Left hindlimb (tissue), 1 donor: ENCODE measurements at regions not wholly inside any gene's neighbourhood (a gene's known extent, or its start where the extent isn't known, plus 50 kb on each side); places are given as distances from the start of the nearest gene placed in this dataset.

Experiments
- DNase-seq: peaks from one replicate; pipeline ENCODE4 v3.0.0-alpha.2; 2018

DNA sequence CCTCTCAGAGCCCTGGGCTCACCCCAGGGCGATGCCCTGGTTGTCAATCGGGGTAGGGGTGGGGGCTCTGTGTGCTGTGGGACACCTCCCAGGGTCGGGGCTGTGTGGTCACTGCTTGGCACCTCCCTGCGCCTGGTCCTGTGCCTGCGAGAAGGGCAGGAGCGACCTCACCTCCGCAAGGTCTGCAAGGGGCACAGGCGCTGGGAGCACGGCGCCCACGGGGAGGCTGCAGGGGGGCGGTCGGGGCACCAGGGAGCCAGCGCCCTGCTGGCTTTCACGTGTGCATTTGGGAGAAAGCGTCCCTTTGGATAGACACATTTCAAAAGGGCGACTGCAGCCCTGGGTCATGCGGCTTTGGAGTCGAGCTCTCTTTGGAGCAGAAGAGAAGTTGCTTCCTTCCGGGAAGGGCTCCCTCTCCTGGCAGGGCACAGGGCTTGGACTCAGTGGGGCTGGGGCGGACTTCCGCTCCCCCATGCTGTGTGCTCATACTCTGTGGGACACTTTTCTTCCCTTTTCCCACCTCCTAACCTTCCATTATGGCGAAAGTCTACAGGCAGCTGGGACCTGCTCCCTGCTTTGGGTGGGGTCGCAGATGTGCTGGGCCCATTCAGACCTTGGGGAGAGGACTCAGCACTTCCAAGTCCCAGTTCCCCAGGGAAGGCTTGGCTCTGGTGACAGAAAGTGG is 52.9 kb upstream of the SLC28A3 start:
- no peak for DNase-seq

- no peak for DNase-seq
Observed at GRCh38 chr9:84394036-84394435, 53.5 kb upstream of the SLC28A3 start.

- peak; percentile 72 for DNase-seq
Observed at GRCh38 chr9:84397151-84397728, 56.7 kb upstream of the SLC28A3 start.

GRCh38 chr9:84397822-84398221 is 57.3 kb upstream of the SLC28A3 start:
- DNase-seq = no peak

GRCh38 chr9:84402517-84402916 is 62.0 kb upstream of the SLC28A3 start:
- DNase-seq = no peak

GRCh38 chr9:84403288-84403687 is 62.7 kb upstream of the SLC28A3 start:
- DNase-seq = no peak

DNA sequence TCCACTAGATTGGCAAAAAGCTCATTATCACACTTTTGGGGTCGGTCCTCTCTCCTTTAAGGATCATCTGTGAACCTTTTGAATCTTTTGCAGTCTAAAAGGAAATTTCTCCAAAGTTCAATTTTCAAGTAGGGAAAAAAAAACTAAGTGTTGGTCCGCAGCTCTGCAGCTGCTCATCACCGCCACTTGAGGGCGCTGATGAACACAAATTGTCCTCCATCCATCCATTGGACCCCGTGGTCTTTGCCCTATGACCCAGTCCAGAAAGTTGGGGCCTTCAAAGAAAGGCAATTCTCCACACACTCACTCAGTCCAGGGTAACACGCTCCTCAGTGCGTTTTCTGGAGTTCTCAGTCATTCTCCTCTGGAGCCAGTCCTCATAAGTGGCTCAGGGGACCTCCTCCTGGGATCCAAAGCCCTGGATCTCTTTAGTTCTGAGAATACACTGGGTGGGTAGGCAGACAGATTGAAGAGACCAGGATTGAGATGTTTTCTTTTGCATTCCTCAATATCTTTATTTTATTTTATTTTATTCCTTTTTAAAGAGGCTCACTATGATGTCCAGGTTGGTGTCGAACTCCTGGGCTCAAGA is 63.6 kb upstream of the SLC28A3 start:
- no peak for DNase-seq

DNA sequence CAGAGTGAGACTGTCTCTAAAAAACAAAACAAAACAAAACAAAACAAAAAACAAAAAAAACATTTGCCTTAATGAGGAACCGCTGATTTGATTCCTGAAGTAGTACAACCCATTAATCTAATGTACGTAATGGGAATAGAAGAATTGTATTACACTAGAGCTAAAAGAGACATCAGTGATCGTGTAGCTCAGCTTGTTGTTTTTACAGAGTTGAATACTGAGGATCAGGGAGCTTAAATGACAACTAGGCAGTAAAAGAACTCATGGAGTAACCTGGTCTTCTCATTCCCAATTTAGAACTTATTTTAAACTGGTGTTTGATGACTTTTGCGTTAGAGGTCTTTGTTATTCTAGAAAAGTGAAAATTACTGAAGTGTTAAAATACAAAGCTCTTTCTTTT is 65.1 kb upstream of the SLC28A3 start:
- no peak for DNase-seq

DNA sequence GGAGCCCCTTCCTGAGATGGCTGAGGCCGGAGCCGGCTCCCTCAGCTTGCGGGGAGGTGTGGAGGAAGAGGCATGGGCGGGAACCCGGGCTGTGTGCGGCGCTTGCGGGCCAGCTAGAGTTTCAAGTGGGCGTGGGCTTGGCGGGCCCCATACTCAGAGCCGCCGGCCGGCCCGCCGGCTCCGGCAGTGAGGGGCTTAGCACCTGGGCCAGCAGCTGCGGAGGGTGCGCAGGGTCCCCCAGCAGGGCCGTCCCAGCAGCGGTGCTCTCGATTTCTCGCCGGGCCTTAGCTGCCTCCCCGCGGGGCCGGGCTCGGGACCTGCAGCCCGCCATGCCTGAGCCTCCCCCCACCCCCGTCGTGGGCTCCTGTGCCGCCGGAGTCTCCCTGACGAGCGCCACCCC is 67.9 kb upstream of the SLC28A3 start:
- DNase-seq = no peak

- no peak for DNase-seq
Observed at GRCh38 chr9:84411683-84412267, 71.2 kb upstream of the SLC28A3 start.

- DNase-seq = no peak
Observed at GRCh38 chr9:84412654-84413053, 72.1 kb upstream of the SLC28A3 start.

DNA sequence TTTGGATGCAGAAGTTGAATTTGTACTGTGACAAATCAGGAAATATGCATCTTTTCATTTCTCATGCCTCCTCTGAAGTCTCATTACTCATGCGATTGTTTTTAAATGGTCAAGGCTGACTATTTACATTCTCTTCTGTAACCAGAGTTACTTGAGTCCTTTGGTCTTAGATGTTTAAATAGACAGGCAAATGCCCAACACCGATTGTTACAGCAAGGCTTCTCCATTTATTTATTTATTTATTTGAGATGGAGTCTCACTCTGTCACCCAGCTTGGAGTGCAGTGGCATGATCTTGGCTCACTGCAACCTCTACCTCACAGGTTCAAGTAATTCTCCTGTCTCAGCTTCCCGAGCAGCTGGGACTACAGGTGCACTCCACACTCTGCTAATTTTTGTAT is 72.7 kb upstream of the SLC28A3 start:
- DNase-seq = no peak

- DNase-seq = no peak
Observed at GRCh38 chr9:84419031-84419602, 78.6 kb upstream of the SLC28A3 start.

DNA sequence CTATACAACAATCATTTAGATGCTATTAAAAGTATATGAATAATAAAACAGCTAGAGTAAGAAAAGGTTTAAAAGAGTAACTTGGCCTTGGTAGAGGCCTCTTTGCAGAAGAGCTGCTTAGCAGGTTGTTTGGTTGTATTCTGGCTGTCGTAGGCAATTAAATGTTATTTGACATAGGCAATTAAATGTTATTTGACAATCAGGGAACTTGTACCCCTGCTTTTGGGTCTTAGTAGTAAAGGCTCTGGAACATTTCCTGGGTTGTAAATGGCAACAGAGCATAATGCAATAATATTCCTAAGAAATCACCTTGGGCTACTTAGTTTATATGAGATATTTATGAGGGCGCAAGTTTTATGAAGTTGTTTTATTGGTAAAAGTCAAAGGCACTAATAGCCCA is 84.4 kb upstream of the SLC28A3 start:
- no peak for DNase-seq

GRCh38 chr9:84432746-84433145 is 92.2 kb upstream of the SLC28A3 start:
- DNase-seq = no peak

DNA sequence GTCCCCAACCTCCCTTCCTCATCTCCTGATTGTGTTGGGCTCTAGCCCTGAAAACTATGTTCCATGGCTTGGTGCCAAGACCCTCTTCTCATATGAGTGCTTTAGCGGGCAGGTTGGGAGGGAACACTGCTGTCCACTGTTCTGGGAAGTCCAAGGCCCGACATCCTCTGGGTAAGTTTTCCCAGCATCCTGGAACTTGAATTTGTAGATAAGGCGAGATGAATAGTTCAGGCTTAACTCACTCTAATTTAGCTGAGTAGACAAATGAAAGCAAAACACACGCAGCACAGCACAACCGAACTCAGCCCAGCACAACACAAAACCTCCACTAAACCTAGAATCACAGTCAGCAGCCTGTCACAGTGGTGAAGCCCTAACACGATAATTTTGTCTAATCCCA is 95.3 kb upstream of the SLC28A3 start:
- no peak for DNase-seq

DNA sequence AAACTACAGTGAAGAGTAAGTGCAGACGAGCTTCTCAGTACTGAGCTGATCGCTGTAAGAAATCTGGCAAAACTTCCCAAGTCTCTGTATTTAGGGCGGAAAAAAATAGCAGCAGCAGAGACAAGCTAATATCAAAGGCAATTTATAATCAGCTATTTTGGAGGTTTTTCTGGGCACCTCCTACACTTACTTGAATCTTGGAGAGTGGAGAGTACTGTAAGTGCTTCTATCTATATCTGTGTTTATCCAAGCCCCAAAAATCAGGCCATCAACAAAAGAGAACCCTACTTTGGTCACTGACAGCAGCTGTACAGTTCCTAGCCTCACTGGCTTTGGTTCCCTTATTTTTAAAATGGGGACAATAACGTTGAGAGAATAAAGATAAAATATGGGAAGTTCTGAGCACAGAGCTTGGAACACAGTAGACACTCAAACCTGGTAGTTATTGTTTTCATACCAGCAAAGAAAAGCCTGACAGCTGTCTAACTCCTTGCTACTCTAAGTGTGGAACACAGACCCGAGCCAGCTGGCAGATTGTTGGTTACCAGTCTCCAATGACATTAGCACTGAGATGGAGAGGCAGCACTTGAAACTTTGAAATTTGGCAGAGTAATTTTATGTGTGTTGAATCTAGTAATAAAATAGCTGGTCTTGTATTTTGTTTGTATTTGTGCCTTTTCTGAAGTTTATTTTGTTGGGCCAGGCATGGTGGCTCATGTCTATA is 96.0 kb upstream of the SLC28A3 start:
- peak; percentile 40 for DNase-seq

DNA sequence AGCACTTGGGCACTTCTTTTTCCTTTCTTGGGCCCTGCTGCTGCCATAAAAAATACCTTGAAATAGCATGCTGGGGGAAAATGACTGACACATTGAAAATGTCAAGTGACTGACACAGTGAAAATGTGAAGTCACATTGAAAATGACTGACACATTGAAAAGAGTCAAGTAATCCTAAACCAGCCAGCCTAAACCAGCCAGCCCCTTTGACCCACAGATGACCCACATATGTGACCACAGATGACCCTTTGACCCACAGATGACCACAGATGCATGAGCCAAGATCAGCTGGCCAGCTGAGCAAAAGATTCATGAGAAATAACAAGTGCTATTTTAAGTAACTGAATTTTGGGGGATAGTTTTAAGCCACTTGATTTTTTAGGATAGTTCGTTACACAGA is 97.8 kb upstream of the SLC28A3 start:
- no peak for DNase-seq

DNA sequence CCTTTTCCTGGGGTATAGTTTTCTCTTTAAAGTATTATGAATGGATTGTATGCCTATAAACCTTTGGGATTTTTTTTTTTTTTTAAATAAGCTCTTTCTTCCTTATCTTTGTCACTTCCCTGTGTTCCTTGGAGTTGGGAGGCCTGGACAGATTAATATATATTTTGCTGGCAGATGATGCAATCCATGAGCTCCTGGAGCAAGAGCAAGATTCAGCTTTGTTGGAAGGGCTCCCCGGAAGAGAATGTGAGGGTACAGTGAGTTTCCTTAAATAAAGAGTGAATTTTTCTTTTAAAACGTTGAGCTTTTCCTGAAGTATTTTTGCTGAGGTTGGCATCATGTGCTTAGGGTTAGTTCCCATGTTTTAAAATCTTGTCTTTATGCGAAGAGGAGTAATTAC is 98.7 kb upstream of the SLC28A3 start:
- DNase-seq = no peak

- no peak for DNase-seq
Observed at GRCh38 chr9:84442712-84443111, 102.2 kb upstream of the SLC28A3 start.

GRCh38 chr9:84445737-84446136 is 105.2 kb upstream of the SLC28A3 start:
- no peak for DNase-seq

DNA sequence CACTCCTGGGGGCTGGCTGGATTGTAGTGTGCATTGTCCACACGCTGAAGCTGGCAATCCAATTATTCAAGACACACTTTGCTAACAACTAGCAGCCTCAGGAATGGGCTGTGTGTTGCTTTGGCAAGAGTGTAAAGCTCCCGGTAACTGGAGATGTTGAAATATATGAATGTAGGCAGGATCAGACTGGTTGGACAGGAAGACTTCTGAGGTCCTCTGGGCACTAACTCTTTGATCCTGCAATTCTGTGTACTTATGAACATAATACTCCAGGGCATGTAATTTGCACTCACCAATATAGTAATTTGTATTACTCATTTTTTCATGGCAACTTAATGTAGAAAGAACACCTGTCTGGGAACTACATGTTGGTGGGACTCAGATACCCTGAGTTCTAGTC is 106.7 kb upstream of the SLC28A3 start:
- DNase-seq = no peak

DNA sequence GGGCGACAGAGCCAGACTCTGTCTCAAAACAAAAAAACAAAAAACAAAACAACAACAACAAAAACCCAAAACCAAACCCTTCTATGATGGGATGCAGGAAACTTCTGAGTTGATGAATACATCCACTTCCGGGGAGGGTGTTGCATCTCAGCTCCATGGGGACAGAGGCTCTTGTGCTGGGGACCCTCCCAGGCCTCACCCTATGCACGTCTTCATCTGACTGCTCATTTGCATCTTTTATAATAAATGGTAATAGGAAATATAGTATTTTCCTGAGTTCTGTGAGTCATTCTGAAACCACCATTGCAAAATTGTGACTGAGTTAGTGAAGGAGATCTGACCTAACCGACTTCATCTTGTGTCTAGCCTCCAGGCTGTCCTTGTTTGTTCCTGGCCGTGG is 109.5 kb upstream of the SLC28A3 start:
- no peak for DNase-seq
